ENCODE measurements at regions not wholly inside any gene's neighbourhood (a gene's known extent, or its start where the extent isn't known, plus 50 kb on each side); places are given as distances from the start of the nearest gene placed in this dataset.

GRCh38 chr6:79838851-79839250 lies 108.5 kb downstream of the ELOVL4 start:
- TF ChIP-seq CTCF (conservative IDR thresholded peaks at IDR 0.05; ENCODE audit: low read length) (no peak), EZH2phosphoT487 (IDR thresholded peaks at IDR 0.05; ENCODE audit: borderline replicate concordance) (no peak)
